ACC112 (cell line): ENCODE measurements at regions not wholly inside any gene's neighbourhood (a gene's known extent, or its start where the extent isn't known, plus 50 kb on each side); places are given as distances from the start of the nearest gene placed in this dataset.

Experiments
- H2AFZ ChIP-seq: fragments of 200-600 bp; sonication (generic); one replicate; pipeline ENCODE4 v1.6.0; 2017; ENCODE audit warnings: antibody characterized with exemption, low read length; ENCODE audit not compliant: unreplicated experiment
- H3K27ac ChIP-seq: fragments of 200-600 bp; sonication (generic); 2 replicates; pipeline ENCODE4 v1.5.1; 2014; ENCODE audit warnings: low read depth, mild to moderate bottlenecking, antibody characterized with exemption, low read length, moderate library complexity
- H3K27me3 ChIP-seq: fragments of 200-600 bp; sonication (generic); 2 replicates; pipeline ENCODE4 v1.6.1; 2014; ENCODE audit warnings: mild to moderate bottlenecking, antibody characterized with exemption, low read length, moderate library complexity, mixed read lengths; ENCODE audit not compliant: insufficient read depth
- H3K36me3 ChIP-seq: fragments of 200-600 bp; sonication (generic); 2 replicates; pipeline ENCODE4 v1.6.1; 2016; ENCODE audit warnings: mild to moderate bottlenecking, antibody characterized with exemption, low read length, moderate library complexity, mixed read lengths; ENCODE audit not compliant: insufficient read depth
- H3K4me1 ChIP-seq: fragments of 200-600 bp; sonication (generic); one replicate; pipeline ENCODE4 v1.6.1; 2016; ENCODE audit warnings: low read length, mixed read lengths; ENCODE audit not compliant: insufficient read depth, unreplicated experiment, control insufficient read depth
- H3K4me3 ChIP-seq: fragments of 200-600 bp; sonication (generic); 2 replicates; pipeline ENCODE4 v1.5.1; 2014; ENCODE audit warnings: mild to moderate bottlenecking, low read depth, low read length
- H3K79me2 ChIP-seq: fragments of 200-600 bp; sonication (generic); one replicate; pipeline ENCODE4 v1.6.0; 2016; ENCODE audit warnings: low read length; ENCODE audit not compliant: control insufficient read depth, unreplicated experiment, insufficient read depth

DNA sequence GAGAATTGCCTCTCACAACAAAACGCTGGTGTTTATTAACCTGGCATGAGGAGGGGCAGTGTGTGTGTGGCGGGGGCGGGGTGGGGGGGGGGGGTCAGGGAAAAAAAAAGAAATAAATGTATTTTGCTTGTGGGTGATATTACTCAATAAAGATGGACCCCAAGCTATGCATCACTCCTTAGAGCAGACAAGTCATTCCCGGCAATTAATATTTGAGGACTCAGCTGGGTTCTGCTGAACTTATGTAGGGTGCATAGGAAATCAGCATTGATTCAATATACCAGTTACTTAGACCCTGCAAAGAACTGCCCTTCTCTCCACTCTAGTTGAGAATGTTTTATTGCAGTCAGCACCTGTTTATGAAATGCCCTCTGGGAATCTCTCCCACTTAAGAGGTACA, 206.2 kb upstream of the MAF start:
- Histone ChIP-seq H3K36me3 (no peaks in the 10 kb centered on the region), H2AFZ (no peak overlapping the region), H3K4me1 (no peaks in the 10 kb centered on the region), H3K79me2 (no peaks in the 10 kb centered on the region), H3K4me3 (no peak overlapping the region), H3K27ac (no peak overlapping the region), H3K27me3 (no peaks in the 10 kb centered on the region)

DNA sequence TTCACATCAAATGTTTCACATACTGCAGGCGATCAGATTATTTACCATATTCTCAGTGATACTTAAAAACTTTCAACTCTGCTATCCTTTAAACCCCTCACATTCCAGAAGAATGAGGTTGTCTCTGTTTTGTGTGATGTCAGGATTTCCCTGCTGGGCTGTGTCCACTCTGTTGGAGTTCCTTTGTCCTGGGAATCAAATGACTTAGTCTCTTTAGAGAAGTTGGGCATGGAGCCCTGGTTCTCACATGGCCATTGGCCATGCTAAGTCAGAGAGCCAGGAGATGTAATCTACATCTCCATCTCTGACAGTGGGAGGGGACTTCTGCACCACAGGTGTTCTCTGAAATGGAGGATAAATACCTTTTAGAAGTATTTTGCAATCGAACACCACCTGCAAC, 205.1 kb upstream of the MAF start:
- no peaks in the 10 kb centered on the region for H3K4me1 ChIP-seq

DNA sequence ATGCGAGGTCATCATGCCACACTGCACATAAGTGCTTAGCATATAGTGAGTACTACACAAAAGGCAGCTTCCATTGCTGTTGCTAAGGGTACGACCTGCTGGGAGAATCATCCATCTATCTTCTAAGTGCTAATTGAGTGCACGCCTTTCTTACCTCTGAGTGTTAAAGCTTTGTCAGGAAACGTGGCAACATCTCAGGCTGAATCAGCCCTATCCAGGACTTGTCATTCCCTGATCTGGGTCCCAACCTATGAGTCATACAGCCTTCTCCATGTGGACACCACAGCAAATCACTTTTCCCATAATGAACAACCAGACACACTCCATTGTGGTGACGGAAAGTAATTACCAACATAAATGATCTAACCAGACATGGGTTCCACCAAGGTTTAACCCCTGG, 201.1 kb upstream of the MAF start:
- Histone ChIP-seq H3K27me3 (no peaks in the 10 kb centered on the region), H2AFZ (no peak overlapping the region), H3K4me1 (no peaks in the 10 kb centered on the region), H3K79me2 (no peaks in the 10 kb centered on the region), H3K36me3 (no peaks in the 10 kb centered on the region), H3K27ac (no peak overlapping the region), H3K4me3 (no peak overlapping the region)

More for the DNA sequence above, 205.1 kb upstream of the MAF start:
- no peak overlapping the region for H3K4me3 ChIP-seq
- no peak overlapping the region for H2AFZ ChIP-seq
- no peaks in the 10 kb centered on the region for H3K27me3 ChIP-seq
- no peaks in the 10 kb centered on the region for H3K79me2 ChIP-seq
- H3K36me3 ChIP-seq: no peaks in the 10 kb centered on the region
- no peak overlapping the region for H3K27ac ChIP-seq

DNA sequence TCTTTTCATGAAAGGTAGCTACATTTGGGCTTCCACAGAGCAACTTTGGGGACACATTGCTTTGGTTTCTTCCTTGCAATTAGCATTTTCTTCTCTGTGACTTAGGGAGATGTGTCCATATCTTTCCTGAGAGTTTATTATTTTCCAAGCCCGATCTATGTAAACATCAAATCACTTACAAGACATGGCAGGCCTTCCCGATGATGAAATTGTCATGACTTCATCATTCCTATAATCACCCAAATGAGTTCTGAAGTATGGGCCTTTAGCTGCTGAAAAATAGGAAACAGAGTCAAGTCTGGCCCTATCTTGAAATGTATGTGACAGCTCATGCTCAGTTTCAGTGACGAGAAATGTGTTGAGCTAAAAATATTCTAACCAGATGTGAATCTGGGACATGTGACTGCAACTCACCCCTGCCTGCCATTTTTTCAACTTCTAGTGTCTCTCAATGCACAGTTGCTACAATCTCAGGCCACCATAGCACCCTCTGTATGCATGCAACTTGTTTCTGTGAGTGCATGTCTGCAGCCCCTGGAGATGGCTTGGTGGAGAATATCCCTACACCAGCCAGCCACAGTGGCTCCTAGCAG, 199.6 kb upstream of the MAF start:
- no peak overlapping the region for H2AFZ ChIP-seq
- no peak overlapping the region for H3K27ac ChIP-seq
- H3K27me3 ChIP-seq: no peaks in the 10 kb centered on the region
- no peak overlapping the region for H3K4me3 ChIP-seq
- H3K4me1 ChIP-seq: no peaks in the 10 kb centered on the region
- no peaks in the 10 kb centered on the region for H3K79me2 ChIP-seq
- H3K36me3 ChIP-seq: no peaks in the 10 kb centered on the region

DNA sequence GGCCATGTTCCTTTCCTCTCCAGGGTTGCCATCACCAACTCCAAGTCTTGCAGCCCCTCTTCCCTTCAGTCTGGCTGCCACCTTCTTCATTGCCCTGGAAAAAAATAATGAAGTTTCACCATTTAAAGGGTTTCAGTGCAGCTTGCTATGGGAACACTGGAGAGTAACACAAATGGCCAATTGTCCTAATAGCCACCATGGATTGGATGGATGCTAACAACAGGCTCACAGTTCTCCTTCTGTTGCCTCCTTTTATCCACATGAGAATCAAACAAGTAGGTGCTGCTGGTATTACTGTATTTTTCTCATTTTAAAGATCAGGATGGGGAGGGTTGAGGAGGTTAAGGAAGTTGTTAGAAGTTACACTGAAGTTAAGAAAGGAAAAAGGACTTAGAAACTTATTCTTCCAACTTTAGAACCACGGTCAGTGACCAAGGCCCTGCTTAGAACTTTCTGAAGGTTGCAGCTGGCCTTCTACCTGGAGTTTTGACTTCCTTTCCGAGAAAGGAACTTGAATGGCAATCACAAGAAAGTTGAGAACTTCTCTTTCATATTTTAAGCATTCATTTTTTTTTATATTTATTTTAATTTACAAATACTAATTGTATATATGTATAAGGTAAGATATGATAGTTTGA, 198.0 kb upstream of the MAF start:
- Histone ChIP-seq H3K79me2 (no peaks in the 10 kb centered on the region), H3K27me3 (no peaks in the 10 kb centered on the region), H3K36me3 (no peaks in the 10 kb centered on the region), H3K4me3 (no peak overlapping the region), H3K4me1 (no peaks in the 10 kb centered on the region), H3K27ac (no peak overlapping the region), H2AFZ (no peak overlapping the region)

DNA sequence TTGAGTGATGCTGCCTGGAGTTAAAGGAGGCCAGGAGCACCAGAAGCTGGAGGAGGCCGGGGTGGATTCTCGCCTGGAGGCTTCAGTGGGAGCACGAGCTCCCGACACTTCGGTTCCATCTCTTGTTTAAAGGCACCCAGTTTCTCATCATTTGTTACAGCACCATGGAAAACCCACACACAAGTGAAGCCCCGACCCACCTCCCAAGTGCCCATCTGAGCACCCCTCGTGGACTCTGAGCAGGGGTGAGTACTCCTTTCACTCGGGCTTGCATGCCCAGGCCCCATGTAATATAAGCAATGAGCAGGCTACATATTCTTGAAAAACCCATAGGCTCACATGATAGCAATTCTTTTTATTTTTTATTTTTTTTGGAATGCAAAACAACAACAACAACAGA, 196.9 kb upstream of the MAF start:
- H3K36me3 ChIP-seq: no peaks in the 10 kb centered on the region
- no peak overlapping the region for H3K4me3 ChIP-seq
- H3K27ac ChIP-seq: no peak overlapping the region
- no peaks in the 10 kb centered on the region for H3K4me1 ChIP-seq
- no peak overlapping the region for H2AFZ ChIP-seq
- no peaks in the 10 kb centered on the region for H3K27me3 ChIP-seq
- H3K79me2 ChIP-seq: no peaks in the 10 kb centered on the region

DNA sequence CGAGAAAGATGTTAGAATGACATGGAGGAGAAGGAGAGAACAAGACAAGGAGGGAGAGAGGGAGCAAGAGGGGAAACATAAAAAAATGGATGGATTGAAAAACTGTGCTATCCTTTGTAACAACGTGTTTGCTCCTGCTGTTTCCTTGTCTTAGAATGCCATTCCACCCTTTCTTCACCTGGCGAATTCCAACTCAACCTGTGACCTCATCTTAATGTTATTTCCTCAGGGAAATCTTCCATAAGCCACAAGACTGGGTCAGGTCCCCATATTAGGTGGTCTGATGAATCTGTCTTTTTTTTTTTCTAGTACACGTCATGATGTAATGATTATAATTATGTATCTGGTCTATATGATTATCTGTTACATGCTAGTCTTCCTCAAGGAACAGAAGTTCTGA, 195.0 kb upstream of the MAF start:
- Histone ChIP-seq H3K79me2 (no peaks in the 10 kb centered on the region), H3K4me1 (no peaks in the 10 kb centered on the region), H3K36me3 (no peaks in the 10 kb centered on the region), H3K4me3 (no peak overlapping the region), H2AFZ (no peak overlapping the region), H3K27ac (no peak overlapping the region), H3K27me3 (no peaks in the 10 kb centered on the region)

DNA sequence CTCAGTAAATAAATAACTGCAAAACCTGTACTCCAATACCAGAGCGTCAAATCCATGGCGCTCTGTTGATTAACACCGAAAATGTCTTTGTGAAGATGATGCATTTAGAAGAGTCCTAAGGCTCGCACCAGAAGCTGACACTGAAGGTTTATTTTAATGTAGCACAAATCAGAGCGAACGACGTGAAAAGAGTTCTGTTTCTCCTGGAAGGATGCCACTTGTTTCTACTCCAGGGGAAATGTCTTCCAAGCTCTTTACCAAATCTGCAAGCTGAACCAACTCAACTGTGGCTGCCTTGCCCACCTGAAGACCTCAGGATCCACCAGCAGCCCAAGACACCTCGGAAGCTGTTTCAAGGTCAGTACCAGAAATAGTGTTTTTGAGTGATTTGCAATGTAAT, 194.4 kb upstream of the MAF start:
- no peaks in the 10 kb centered on the region for H3K36me3 ChIP-seq
- H3K4me3 ChIP-seq: no peak overlapping the region

DNA sequence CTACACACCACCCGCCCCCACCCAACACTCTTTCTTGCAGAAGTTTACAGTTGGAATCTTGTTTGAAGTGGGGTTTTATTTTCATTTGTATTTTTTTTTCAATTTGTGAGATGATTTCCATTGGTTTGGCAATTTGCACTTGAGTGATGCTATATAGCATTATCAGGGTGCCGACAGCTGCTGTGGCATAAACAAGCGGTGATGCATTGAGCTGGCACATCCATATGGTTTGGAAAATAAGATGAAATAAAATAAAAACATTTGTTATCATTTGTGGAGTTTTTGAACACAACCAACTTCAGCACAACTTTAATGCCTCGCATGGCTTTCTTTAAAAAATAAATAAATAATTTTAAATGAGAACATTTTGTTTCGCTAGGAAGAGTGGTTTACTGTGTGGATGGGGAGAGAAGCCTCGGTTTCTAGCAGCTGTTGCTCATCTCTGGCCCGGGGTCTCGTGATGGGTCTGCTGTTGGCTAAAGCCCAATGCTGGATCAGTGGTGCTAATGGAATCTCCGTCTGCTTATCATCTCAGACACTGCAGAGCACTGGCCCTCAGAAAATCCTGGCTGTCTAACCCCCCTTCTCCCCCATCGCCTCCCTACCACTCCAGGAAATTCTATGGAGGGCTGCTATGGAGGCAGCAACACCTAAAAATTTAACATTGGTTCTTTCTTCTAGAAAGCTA, 192.3 kb upstream of the MAF start:
- Histone ChIP-seq H3K36me3 (no peaks in the 10 kb centered on the region), H3K27me3 (no peaks in the 10 kb centered on the region), H2AFZ (no peak overlapping the region), H3K4me1 (no peaks in the 10 kb centered on the region), H3K27ac (no peak overlapping the region), H3K4me3 (no peak overlapping the region), H3K79me2 (no peaks in the 10 kb centered on the region)

More for the DNA sequence above, 194.4 kb upstream of the MAF start:
- no peaks in the 10 kb centered on the region for H3K79me2 ChIP-seq
- no peaks in the 10 kb centered on the region for H3K27me3 ChIP-seq
- H3K27ac ChIP-seq: no peak overlapping the region
- no peak overlapping the region for H2AFZ ChIP-seq
- H3K4me1 ChIP-seq: no peaks in the 10 kb centered on the region

DNA sequence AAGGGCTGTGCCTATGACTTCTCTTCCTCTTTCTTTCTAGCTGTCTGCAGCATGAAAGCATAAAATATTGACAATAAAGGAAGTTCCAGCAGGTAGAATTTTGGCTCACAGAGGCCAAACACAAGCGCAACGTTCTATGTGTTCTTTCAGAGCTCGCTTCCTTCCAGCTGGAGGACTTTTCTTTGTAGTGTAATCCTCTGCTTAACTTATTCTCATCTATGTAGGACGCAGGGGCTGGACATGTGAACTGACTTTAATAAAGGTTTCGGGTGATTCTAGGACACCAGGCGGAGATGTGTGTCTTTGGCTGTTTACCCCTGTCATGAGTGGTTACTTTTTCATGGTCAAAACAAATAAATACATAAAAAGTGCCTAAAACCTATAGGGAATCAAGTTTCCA, 191.5 kb upstream of the MAF start:
- H3K27me3 ChIP-seq: no peaks in the 10 kb centered on the region
- H3K36me3 ChIP-seq: no peaks in the 10 kb centered on the region
- H3K27ac ChIP-seq: no peak overlapping the region
- H3K79me2 ChIP-seq: no peaks in the 10 kb centered on the region
- no peaks in the 10 kb centered on the region for H3K4me1 ChIP-seq
- H2AFZ ChIP-seq: no peak overlapping the region
- no peak overlapping the region for H3K4me3 ChIP-seq

DNA sequence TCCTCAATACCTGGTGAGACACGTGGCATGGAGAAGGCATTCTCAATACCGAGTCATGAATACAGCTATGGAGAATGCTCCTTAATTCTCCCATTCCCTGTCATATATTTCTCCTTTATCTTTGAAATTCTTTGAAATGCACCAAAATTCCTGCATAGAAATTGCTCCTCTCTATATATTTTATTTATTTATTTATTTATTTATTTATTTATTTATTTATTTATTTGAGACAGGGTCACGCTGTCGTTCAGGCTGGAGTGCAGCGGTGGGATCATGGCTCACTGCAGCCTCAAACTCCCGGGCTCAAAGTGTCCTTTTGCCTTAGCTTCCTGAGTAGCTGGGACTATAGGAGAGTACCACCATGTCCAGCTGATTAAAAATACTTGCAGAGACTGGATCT, 190.3 kb upstream of the MAF start:
- Histone ChIP-seq H3K4me1 (no peaks in the 10 kb centered on the region), H2AFZ (no peak overlapping the region), H3K79me2 (no peaks in the 10 kb centered on the region), H3K4me3 (no peak overlapping the region), H3K27ac (no peak overlapping the region), H3K27me3 (no peaks in the 10 kb centered on the region), H3K36me3 (no peaks in the 10 kb centered on the region)
